Stomach (tissue), 4 donors: ENCODE measurements at regions not wholly inside any gene's neighbourhood (a gene's known extent, or its start where the extent isn't known, plus 50 kb on each side); places are given as distances from the start of the nearest gene placed in this dataset.
"Not testable (repeated sequence)": the region's sequence is repeated elsewhere in the genome, so short reads cannot be mapped to it uniquely, and the experiment has no call there.

Experiments used
- CTCF ChIP-seq, 7 experiments: fragments of 450-650 bp in 4 of 7; fragments of 200-600 bp in 3 of 7; sonication (generic) in 3 of 7; IDR thresholded peaks; one replicate each; pipeline ENCODE4 v1.5.1; 2016 to 2019; ENCODE audit warnings: antibody characterized with exemption in 7 of 7, control low read depth in 2 of 7, mild to moderate bottlenecking in 1 of 7
- EP300 ChIP-seq: sonication (generic); formaldehyde crosslinking; IDR thresholded peaks from one replicate; pipeline ENCODE4 v1.6.1; 2017; ENCODE audit warnings: antibody characterized with exemption
- POLR2A ChIP-seq, 4 donors: fragments of 450-650 bp; IDR thresholded peaks; one replicate each; pipeline ENCODE4 v1.6.1; 2016; ENCODE audit warnings: antibody characterized with exemption in 4 of 4, control low read depth in 2 of 4, mild to moderate bottlenecking in 1 of 4, moderate library complexity in 1 of 4
- POLR2AphosphoS5 ChIP-seq, 3 donors: sonication (generic); formaldehyde crosslinking; IDR thresholded peaks; one replicate each; pipeline ENCODE4 v1.6.1; 2016; ENCODE audit warnings: antibody characterized with exemption in 3 of 3

GRCh38 chr5:100066020-100066419 lies 469.2 kb upstream of the FAM174A start:
- TF ChIP-seq POLR2A (IDR thresholded peaks at IDR 0.05); CTCF (IDR thresholded peaks at IDR 0.05); EP300; POLR2AphosphoS5 (IDR thresholded peaks at IDR 0.05): not testable (repeated sequence)
